ENCODE measurements at regions not wholly inside any gene's neighbourhood (a gene's known extent, or its start where the extent isn't known, plus 50 kb on each side); places are given as distances from the start of the nearest gene placed in this dataset.

DNA sequence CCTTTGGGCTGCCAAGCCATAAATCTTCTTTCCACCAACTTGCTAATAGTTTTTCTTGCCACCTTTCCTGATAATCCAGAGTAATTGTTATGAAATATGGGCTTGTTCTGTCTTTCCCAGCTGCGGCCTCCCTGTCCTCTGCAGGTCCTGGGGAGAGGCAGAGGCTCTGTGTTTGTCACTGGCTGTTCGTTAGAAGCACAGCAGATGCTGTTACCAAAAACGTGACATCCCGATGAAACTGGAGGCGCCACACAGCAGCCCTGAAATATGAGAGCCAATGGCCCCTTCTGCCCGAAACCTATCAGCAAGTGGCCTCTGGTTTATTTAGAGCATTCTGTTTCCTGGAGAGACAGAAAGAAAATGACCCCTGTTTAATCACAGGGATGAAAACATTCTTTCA, 115.1 kb upstream of the ANKFN1 start (continued):
- TF ChIP-seq CHD7 (IDR thresholded peaks at IDR 0.05; ENCODE audit: insufficient replicate concordance, low read length): no peak
- TF ChIP-seq NANOG (IDR thresholded peaks at IDR 0.05; ENCODE audit: insufficient read depth, low read depth, low read length, poor library complexity, severe bottlenecking): no peak
- TF ChIP-seq TAF7 (optimal IDR thresholded peaks at IDR 0.05; ENCODE audit: borderline replicate concordance, low read depth, low read length): no peak
- no peak for TF ChIP-seq KDM5A (IDR thresholded peaks at IDR 0.05; ENCODE audit: low read length)
- TF ChIP-seq BACH1 (IDR thresholded peaks at IDR 0.05; ENCODE audit: low read length): no peak
- TF ChIP-seq SP4 (IDR thresholded peaks at IDR 0.05; ENCODE audit: low read length): no peak
- no peak for TF ChIP-seq E2F6 (IDR thresholded peaks at IDR 0.05)
- TF ChIP-seq EZH2 (IDR thresholded peaks at IDR 0.05; ENCODE audit: low read depth, low read length, severe bottlenecking): no peak
- no peak for TF ChIP-seq ZNF274 (IDR thresholded peaks at IDR 0.05; ENCODE audit: borderline replicate concordance, extremely low read depth, low read length)
- no peak for TF ChIP-seq RXRA (IDR thresholded peaks at IDR 0.05; ENCODE audit: insufficient read depth, low read depth, low read length)
- TF ChIP-seq, protein P1, sequence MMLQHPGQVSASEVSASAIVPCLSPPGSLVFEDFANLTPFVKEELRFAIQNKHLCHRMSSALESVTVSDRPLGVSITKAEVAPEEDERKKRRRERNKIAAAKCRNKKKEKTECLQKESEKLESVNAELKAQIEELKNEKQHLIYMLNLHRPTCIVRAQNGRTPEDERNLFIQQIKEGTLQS (IDR thresholded peaks at IDR 0.05; ENCODE audit: insufficient read depth, low read depth, low read length): no peak
